ENCODE measurements at regions not wholly inside any gene's neighbourhood (a gene's known extent, or its start where the extent isn't known, plus 50 kb on each side); places are given as distances from the start of the nearest gene placed in this dataset.
"Not testable (repeated sequence)": the region's sequence is repeated elsewhere in the genome, so short reads cannot be mapped to it uniquely, and the experiment has no call there.

GRCh38 chr4:91754716-91755115 lies 549.0 kb upstream of the GRID2 start:
- no peaks in the 10 kb centered on the region for H3K27me3 ChIP-seq
- no peaks in the 10 kb centered on the region for H3K9me3 ChIP-seq
- no peaks in the 10 kb centered on the region for H3K36me3 ChIP-seq
- intact Hi-C loops (cut with DNase I; ENCODE audit: low total_unique reads) = no loop called here
- no peaks in the 10 kb centered on the region for H3K4me1 ChIP-seq
- H3K27ac ChIP-seq = no peak overlapping the region
- H3K4me3 ChIP-seq = no peak overlapping the region
- 65 to 95% (median 84%) methylated on average over 2 of the region's 2 CpGs for WGBS, 5 donors
- DNase-seq = no peak
- TF ChIP-seq, protein P1, sequence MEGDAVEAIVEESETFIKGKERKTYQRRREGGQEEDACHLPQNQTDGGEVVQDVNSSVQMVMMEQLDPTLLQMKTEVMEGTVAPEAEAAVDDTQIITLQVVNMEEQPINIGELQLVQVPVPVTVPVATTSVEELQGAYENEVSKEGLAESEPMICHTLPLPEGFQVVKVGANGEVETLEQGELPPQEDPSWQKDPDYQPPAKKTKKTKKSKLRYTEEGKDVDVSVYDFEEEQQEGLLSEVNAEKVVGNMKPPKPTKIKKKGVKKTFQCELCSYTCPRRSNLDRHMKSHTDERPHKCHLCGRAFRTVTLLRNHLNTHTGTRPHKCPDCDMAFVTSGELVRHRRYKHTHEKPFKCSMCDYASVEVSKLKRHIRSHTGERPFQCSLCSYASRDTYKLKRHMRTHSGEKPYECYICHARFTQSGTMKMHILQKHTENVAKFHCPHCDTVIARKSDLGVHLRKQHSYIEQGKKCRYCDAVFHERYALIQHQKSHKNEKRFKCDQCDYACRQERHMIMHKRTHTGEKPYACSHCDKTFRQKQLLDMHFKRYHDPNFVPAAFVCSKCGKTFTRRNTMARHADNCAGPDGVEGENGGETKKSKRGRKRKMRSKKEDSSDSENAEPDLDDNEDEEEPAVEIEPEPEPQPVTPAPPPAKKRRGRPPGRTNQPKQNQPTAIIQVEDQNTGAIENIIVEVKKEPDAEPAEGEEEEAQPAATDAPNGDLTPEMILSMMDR (IDR thresholded peaks at IDR 0.05) = no peak
- TF ChIP-seq POLR2AphosphoS5 (IDR thresholded peaks at IDR 0.05) (no peak), EP300 (IDR thresholded peaks at IDR 0.05) (no peak), POLR2A (IDR thresholded peaks at IDR 0.05) (no peak)

DNA sequence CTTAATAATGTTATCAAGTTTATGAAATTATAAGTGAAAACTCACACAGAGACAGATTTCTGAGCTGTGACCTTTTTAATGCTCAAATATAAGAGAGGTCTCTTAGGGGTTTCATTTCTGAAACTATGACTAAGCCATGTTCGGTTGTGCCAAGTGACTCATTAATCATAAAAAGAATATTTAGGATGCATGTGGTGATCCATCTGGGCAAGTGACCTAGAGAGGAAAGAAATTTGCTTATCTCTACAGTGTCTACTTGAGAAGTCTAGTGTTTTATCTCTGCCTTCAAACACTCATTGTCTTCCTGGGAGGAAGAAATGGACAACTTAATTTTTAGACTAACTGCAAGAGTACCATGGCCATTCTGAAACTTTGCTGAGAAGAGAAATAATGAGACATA lies 545.3 kb upstream of the GRID2 start:
- H3K4me1 ChIP-seq = no peaks in the 10 kb centered on the region
- H3K27ac ChIP-seq = no peak overlapping the region
- WGBS, 5 donors = 38 to 76% (median 56%) methylated on average over 1 of the region's 1 CpG
- no peak for DNase-seq
- no peaks in the 10 kb centered on the region for H3K27me3 ChIP-seq
- TF ChIP-seq, protein P1 (IDR thresholded peaks at IDR 0.05) = no peak
- TF ChIP-seq POLR2AphosphoS5 (IDR thresholded peaks at IDR 0.05) = no peak
- no peak for TF ChIP-seq EP300 (IDR thresholded peaks at IDR 0.05)
- no peak for TF ChIP-seq POLR2A (IDR thresholded peaks at IDR 0.05)
- no peak overlapping the region for H3K4me3 ChIP-seq
- no peaks in the 10 kb centered on the region for H3K36me3 ChIP-seq
- no peaks in the 10 kb centered on the region for H3K9me3 ChIP-seq
- intact Hi-C loops (cut with DNase I; ENCODE audit: low total_unique reads) = no loop called here

- H3K4me1 ChIP-seq = no peaks in the 10 kb centered on the region
- intact Hi-C loops (cut with DNase I; ENCODE audit: low total_unique reads) = no loop called here
- no peak overlapping the region for H3K4me3 ChIP-seq
- no peak for DNase-seq
- 64 to 81% (median 67%) methylated on average over 1 of the region's 1 CpG for WGBS, 5 donors
- no peak overlapping the region for H3K27ac ChIP-seq
- H3K27me3 ChIP-seq = no peaks in the 10 kb centered on the region
- no peaks in the 10 kb centered on the region for H3K9me3 ChIP-seq
- TF ChIP-seq EP300 (IDR thresholded peaks at IDR 0.05) (no peak), POLR2AphosphoS5 (IDR thresholded peaks at IDR 0.05) (no peak), POLR2A (IDR thresholded peaks at IDR 0.05) (no peak)
- TF ChIP-seq, protein P1 (IDR thresholded peaks at IDR 0.05) = no peak
- no peaks in the 10 kb centered on the region for H3K36me3 ChIP-seq
Observed at GRCh38 chr4:91764085-91764484, 539.7 kb upstream of the GRID2 start.

DNA sequence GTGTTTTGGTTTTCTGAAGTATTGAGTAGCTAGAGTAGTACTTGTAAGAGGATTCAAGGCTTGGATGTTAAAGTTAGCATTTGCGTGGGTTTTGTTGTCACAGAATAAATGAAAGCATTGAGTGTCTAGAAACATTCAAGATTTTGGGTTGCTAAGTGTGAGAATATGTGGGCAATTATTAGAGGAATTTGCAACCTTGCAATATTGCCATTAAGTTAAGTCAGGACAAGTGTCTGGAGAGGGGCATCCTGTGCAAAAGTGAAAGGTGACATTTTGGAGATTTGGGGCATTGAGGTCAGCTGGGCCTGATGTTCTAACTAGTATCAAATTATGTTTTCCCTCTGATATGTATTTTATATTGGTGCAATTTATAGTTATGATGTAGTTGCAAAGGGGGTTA lies 533.9 kb upstream of the GRID2 start:
- Histone ChIP-seq H3K27ac (no peak overlapping the region), H3K36me3 (no peaks in the 10 kb centered on the region), H3K9me3 (peaks cover 0 to 7% (median 0%) of the 10 kb centered on the region in 4 donors), H3K4me1 (no peaks in the 10 kb centered on the region), H3K4me3 (no peak overlapping the region), H3K27me3 (no peaks in the 10 kb centered on the region)
- intact Hi-C loops (cut with DNase I; ENCODE audit: low total_unique reads) = no loop called here
- no peak for DNase-seq
- WGBS, 5 donors = 94 to 100% (median 96%) methylated on average over 1 of the region's 1 CpG
- TF ChIP-seq POLR2A (IDR thresholded peaks at IDR 0.05) = no peak
- TF ChIP-seq, protein P1 (IDR thresholded peaks at IDR 0.05) = no peak

- H3K27ac ChIP-seq; H3K9me3 ChIP-seq; H3K36me3 ChIP-seq; DNase-seq; intact Hi-C loops (cut with DNase I; ENCODE audit: low total_unique reads); H3K27me3 ChIP-seq; H3K4me1 ChIP-seq: not testable (repeated sequence)
- WGBS, 5 donors = 17 to 50% (median 41%) methylated on average over 19 to 28 of the region's 28 CpGs
- H3K4me3 ChIP-seq = peak overlapping the region in 3 of 4 donors; percentile 31 to 42 (median 33)
Observed at GRCh38 chr4:91791631-91792030, 512.1 kb upstream of the GRID2 start.
